Ishikawa (cell line): ENCODE measurements at regions not wholly inside any gene's neighbourhood (a gene's known extent, or its start where the extent isn't known, plus 50 kb on each side); places are given as distances from the start of the nearest gene placed in this dataset.

Experiments
- CEBPB ChIP-seq: IDR thresholded peaks from 2 replicates; pipeline ENCODE4 v1.6.1; 2012
- CREB1 ChIP-seq: IDR thresholded peaks from 2 replicates; pipeline ENCODE4 v1.6.1; 2012; ENCODE audit warnings: low read depth
- EGR1 ChIP-seq: IDR thresholded peaks from 2 replicates; pipeline ENCODE4 v1.6.1; 2012
- EP300 ChIP-seq: IDR thresholded peaks from 2 replicates; pipeline ENCODE4 v1.6.1; 2012; ENCODE audit warnings: borderline replicate concordance
- FOXM1 ChIP-seq: IDR thresholded peaks from 2 replicates; pipeline ENCODE4 v1.6.1; 2012; ENCODE audit warnings: low read depth, borderline replicate concordance
- MAX ChIP-seq: IDR thresholded peaks from 2 replicates; pipeline ENCODE4 v1.6.1; 2012
- NFIC ChIP-seq: IDR thresholded peaks from 2 replicates; pipeline ENCODE4 v1.6.1; 2012
- RAD21 ChIP-seq: IDR thresholded peaks from 2 replicates; pipeline ENCODE4 v1.6.1; 2012; ENCODE audit warnings: low read depth
- REST ChIP-seq: IDR thresholded peaks from 2 replicates; pipeline ENCODE4 v1.6.1; 2012; ENCODE audit warnings: low read depth, mild to moderate bottlenecking
- TAF1 ChIP-seq: IDR thresholded peaks from 2 replicates; pipeline ENCODE4 v1.6.1; 2012; ENCODE audit warnings: low read depth, mild to moderate bottlenecking
- TCF12 ChIP-seq: IDR thresholded peaks from 2 replicates; pipeline ENCODE4 v1.6.1; 2012; ENCODE audit warnings: low read depth
- TEAD4 ChIP-seq: IDR thresholded peaks from 2 replicates; pipeline ENCODE4 v1.6.1; 2012
- USF1 ChIP-seq: IDR thresholded peaks from 2 replicates; pipeline ENCODE4 v1.6.1; 2012
- YY1 ChIP-seq: IDR thresholded peaks from 2 replicates; pipeline ENCODE4 v1.6.1; 2012; ENCODE audit warnings: low read depth
- ZBTB7A ChIP-seq: IDR thresholded peaks from 2 replicates; pipeline ENCODE4 v1.6.1; 2012; ENCODE audit warnings: low read depth

- TF ChIP-seq EGR1 (no peak), RAD21 (peak; percentile 25; the same call in 1 of the 2 replicates)
These were observed 275.2 kb upstream of the NEGR1 start for GRCh38 chr1:72557446-72558049.

GRCh38 chr1:72547412-72547811 is 265.1 kb upstream of the NEGR1 start:
- TF ChIP-seq CEBPB (no peak), REST (no peak), MAX (no peak), EGR1 (no peak), CREB1 (no peak)

GRCh38 chr1:72540674-72541073 is 258.3 kb upstream of the NEGR1 start:
- TF ChIP-seq TEAD4 = no peak
- TF ChIP-seq MAX = no peak
- TF ChIP-seq REST = no peak
- TF ChIP-seq TAF1 = no peak
- no peak for TF ChIP-seq FOXM1
- no peak for TF ChIP-seq YY1
- TF ChIP-seq EP300 = no peak
- TF ChIP-seq TCF12 = no peak
- no peak for TF ChIP-seq USF1
- no peak for TF ChIP-seq RAD21

GRCh38 chr1:72535470-72535869 is 253.1 kb upstream of the NEGR1 start:
- TF ChIP-seq CEBPB (no peak), MAX (no peak)

- TF ChIP-seq EP300 (no peak), USF1 (no peak), NFIC (no peak), REST (no peak), EGR1 (no peak), FOXM1 (no peak), ZBTB7A (no peak), CEBPB (no peak), RAD21 (no peak), TEAD4 (no peak), YY1 (no peak), TAF1 (no peak), TCF12 (no peak)
These were observed 248.3 kb upstream of the NEGR1 start for GRCh38 chr1:72530646-72531045.
